ENCODE measurements at regions not wholly inside any gene's neighbourhood (a gene's known extent, or its start where the extent isn't known, plus 50 kb on each side); places are given as distances from the start of the nearest gene placed in this dataset.
A peak's percentile ranks its signal among the peaks of the same experiment; 100 is the strongest.

DNA sequence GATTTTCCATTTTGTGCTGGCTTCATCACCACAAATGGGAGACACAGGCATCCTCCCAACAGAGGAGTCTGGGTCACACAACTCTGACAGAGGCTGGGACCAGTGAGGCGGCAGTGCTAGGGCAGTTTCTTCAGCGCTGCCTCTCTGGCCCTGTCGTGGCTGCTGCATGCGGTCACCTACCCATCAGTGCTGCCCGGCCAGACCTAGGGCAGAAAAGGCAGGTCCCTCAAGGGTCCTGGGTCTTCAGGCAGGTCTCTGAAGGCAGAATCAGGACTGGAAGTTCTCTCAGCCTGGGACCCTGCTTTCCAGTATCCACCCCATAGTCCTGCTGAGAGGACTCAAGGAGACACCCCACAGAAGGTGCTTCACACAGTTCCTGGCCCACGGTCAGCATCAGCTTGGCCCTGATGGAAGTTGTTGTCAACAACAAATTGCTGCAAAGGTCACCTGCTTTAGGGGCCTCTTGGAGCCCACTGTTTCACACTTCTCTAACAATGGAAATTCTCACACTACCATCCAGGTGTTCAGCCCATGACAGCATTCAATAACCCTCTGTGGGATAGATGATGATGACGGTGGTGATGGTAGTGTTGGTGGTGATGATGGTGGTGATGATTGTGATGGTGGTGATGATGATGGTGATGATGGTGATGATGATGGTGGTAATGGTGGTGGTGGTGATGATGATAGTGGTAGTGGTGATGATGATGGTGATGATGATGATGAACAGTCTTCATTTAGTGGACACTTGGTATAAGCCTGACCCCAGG lies 146.4 kb upstream of the PPP1R26 start:
- BruUV-seq (replicated peaks), result no TSS peak
- no peaks in the 10 kb centered on the region for H3K27me3 ChIP-seq (ENCODE audit: control insufficient read depth, insufficient read depth, low read length)
- no peak overlapping the region for H3K56ac ChIP-seq (ENCODE audit: extremely low read depth, insufficient read depth, low read length)
- ATAC-seq (ENCODE audit: low read depth) (no peak), DNase-seq (no peak)
- no peak overlapping the region for H3K27ac ChIP-seq (ENCODE audit: insufficient read depth, low read length)
- no peak overlapping the region for H2AFZ ChIP-seq (replicated peaks; ENCODE audit: low read length, poor library complexity)
- H3K23ac ChIP-seq (ENCODE audit: low read depth, low read length), result no peak overlapping the region
- H2BK120ac ChIP-seq (ENCODE audit: low read depth, low read length), result no peak overlapping the region
- no peak overlapping the region for H3K4ac ChIP-seq (ENCODE audit: low read depth, low read length)
- no peak overlapping the region for H4K8ac ChIP-seq (ENCODE audit: low read depth in 2 of 2, low read length in 2 of 2)
- H3K4me1 ChIP-seq (ENCODE audit: control insufficient read depth, insufficient read depth, low read length), result no peaks in the 10 kb centered on the region
- no peak overlapping the region for H3K18ac ChIP-seq (ENCODE audit: low read depth, low read length)
- H3K9ac ChIP-seq (ENCODE audit: low read depth, low read length), result no peak overlapping the region
- no peak for TF ChIP-seq RAD21 (IDR thresholded peaks at IDR 0.05; ENCODE audit: low read length)
- TF ChIP-seq, protein P1, sequence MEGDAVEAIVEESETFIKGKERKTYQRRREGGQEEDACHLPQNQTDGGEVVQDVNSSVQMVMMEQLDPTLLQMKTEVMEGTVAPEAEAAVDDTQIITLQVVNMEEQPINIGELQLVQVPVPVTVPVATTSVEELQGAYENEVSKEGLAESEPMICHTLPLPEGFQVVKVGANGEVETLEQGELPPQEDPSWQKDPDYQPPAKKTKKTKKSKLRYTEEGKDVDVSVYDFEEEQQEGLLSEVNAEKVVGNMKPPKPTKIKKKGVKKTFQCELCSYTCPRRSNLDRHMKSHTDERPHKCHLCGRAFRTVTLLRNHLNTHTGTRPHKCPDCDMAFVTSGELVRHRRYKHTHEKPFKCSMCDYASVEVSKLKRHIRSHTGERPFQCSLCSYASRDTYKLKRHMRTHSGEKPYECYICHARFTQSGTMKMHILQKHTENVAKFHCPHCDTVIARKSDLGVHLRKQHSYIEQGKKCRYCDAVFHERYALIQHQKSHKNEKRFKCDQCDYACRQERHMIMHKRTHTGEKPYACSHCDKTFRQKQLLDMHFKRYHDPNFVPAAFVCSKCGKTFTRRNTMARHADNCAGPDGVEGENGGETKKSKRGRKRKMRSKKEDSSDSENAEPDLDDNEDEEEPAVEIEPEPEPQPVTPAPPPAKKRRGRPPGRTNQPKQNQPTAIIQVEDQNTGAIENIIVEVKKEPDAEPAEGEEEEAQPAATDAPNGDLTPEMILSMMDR (conservative IDR thresholded peaks at IDR 0.05; ENCODE audit: low read depth, low read length), result no peak
- TF ChIP-seq RFX5 (IDR thresholded peaks at IDR 0.05; ENCODE audit: low read depth, low read length), result no peak
- CTCF ChIA-PET, result no interaction called here
- no peak overlapping the region for H3K14ac ChIP-seq (replicated peaks; ENCODE audit: low read depth, low read length)
- H3K36me3 ChIP-seq (ENCODE audit: control insufficient read depth, insufficient read depth, low read length), result no peaks in the 10 kb centered on the region
- H3K9me1 ChIP-seq (ENCODE audit: insufficient read depth, low read length), result no peaks in the 10 kb centered on the region
- intact Hi-C loops (cut with micrococcal nuclease) (no loop called here), in situ Hi-C loops (cut with MboI; ENCODE audit: low sequenced_read_pairs) (no loop called here), dilution Hi-C loops (cut with HindIII; ENCODE audit: low sequenced_read_pairs, unreplicated experiment) (no loop called here)
- no peak overlapping the region for H2BK20ac ChIP-seq (ENCODE audit: low read depth, low read length)
- H2AK5ac ChIP-seq (ENCODE audit: low read depth, low read length), result no peak overlapping the region
- no peak overlapping the region for H4K5ac ChIP-seq (ENCODE audit: low read depth, low read length)
- no peaks in the 10 kb centered on the region for H3K79me1 ChIP-seq (ENCODE audit: low read depth in 1 of 2, low read length in 2 of 2)
- peak overlapping the region; percentile 19 for H2BK5ac ChIP-seq (ENCODE audit: low read depth, low read length, poor library complexity, severe bottlenecking)
- WGBS, 2 experiments (ENCODE audit: extremely low coverage in 2 of 2, insufficient read length in 1 of 2), result 76% methylated on average over 4 of the region's 7 CpGs; no CpG with 5 or more reads in 1 of the 2 experiments
- H2BK15ac ChIP-seq (ENCODE audit: low read depth, low read length), result no peak overlapping the region
- no peak overlapping the region for H3K4me3 ChIP-seq (ENCODE audit: insufficient read depth, low read depth, low read length)
- H3K9me3 ChIP-seq (ENCODE audit: control insufficient read depth, insufficient read depth, low read length), result peaks cover 31% of the 10 kb centered on the region
- POLR2A ChIA-PET (ENCODE audit: unreplicated experiment), result no interaction called here
- no peak overlapping the region for H3K4me2 ChIP-seq (ENCODE audit: low read depth, low read length)
- H4K91ac ChIP-seq (ENCODE audit: insufficient read depth, low read depth, low read length), result no peak overlapping the region
- H4K20me1 ChIP-seq (ENCODE audit: insufficient read depth, low read length), result no peaks in the 10 kb centered on the region
- H2AK9ac ChIP-seq (replicated peaks; ENCODE audit: low read depth, low read length, poor library complexity), result no peak overlapping the region

All from IMR-90 (cell line).